ENCODE measurements at regions not wholly inside any gene's neighbourhood (a gene's known extent, or its start where the extent isn't known, plus 50 kb on each side); places are given as distances from the start of the nearest gene placed in this dataset.

- no peak for TF ChIP-seq CTCF (IDR thresholded peaks at IDR 0.05)
Observed at GRCh38 chr14:100666403-100666802, 60.3 kb upstream of the DLK1 start.

GRCh38 chr14:100666851-100667250 lies 59.8 kb upstream of the DLK1 start:
- no peak for TF ChIP-seq CTCF (IDR thresholded peaks at IDR 0.05)

DNA sequence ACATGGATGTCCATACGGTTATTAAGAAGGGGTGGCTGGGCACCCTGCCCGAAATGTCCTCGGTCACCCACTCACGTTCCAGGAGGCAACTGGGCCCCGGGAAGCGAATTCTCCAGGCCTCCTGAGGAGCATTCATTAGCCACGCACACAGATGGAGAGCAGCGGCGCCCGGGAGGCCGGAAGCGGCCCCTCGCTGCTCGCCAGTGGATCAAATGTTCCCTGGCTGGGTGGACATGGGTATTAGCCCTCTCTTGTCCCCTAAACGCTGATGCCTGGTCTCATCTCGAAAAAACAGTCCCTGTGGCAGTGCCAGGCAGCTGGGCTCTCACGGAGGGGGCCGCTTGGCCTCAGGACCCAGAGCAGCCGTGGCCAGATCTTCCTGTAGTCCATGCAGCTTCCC lies 59.0 kb upstream of the DLK1 start:
- TF ChIP-seq CTCF (IDR thresholded peaks at IDR 0.05): no peak

DNA sequence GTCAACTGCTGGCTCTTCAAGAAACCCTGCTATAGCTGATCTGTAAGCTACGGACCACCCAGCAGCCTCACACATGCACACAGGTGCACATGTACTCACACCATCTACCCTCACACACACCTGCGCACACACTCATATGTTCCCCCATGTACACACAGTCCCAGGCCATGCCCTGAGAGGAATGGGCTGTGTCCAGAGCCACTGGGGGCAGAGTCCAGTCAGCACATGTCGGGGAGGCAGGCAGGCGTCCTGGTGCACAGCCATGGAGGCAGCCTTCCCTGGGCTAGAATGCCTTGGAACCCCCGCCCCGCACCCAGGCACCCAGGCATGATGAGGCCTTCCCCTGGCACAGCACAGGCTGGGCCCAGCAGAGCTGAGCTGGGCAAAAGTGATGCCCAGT lies 58.3 kb upstream of the DLK1 start:
- TF ChIP-seq CTCF (IDR thresholded peaks at IDR 0.05): no peak

GRCh38 chr14:100669011-100669412 lies 57.7 kb upstream of the DLK1 start:
- no peak for TF ChIP-seq CTCF (IDR thresholded peaks at IDR 0.05)

- TF ChIP-seq CTCF (IDR thresholded peaks at IDR 0.05): no peak
Observed at GRCh38 chr14:100669468-100669867, 57.2 kb upstream of the DLK1 start.

DNA sequence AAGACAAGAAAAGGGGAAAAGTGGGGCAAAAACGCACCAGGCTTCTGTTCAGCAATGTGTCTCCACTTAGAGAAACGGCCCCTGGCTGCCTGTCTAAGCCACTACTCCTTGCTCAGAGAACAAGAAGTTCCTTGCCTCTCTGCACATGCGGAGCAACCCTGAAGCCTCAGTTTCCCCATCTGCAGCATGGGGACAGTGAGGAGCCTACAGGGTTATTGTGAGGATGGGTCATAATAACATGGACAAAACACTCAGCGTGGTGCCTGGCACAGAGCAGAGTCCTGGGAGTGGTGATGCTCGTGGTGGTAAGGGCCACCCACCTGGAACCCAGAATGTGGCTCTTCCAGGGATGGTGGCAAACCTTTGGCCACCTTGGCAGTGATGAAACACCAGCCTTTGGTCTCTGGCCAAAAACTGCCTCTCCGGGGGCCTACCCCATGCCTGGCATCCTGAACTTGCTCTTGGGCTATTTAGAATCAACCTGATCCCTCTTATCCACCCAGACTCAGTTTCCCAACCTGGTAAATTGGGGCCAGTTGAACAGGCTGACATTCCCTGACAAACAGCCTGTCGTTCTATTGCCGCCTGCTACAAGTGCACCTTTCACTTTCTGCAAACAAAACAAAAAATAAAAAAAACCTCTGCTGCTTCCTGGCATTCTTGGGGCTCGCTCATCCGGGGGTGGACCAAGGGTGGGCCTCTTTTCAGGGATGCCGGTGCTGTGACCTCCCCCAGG lies 56.5 kb upstream of the DLK1 start:
- TF ChIP-seq CTCF (IDR thresholded peaks at IDR 0.05): no peak

- no peak for TF ChIP-seq CTCF (IDR thresholded peaks at IDR 0.05)
Observed at GRCh38 chr14:100670753-100671049, 56.0 kb upstream of the DLK1 start.
